NCI-H345 (cell line): ENCODE measurements at regions not wholly inside any gene's neighbourhood (a gene's known extent, or its start where the extent isn't known, plus 50 kb on each side); places are given as distances from the start of the nearest gene placed in this dataset.

Experiments
- DNase-seq: peaks from one replicate; lab custom pipeline; 2025; lab: John Stamatoyannopoulos, UW

GRCh38 chr4:146998157-146998556, 52.5 kb upstream of the TTC29 start:
- DNase-seq = no peak

GRCh38 chr4:147003956-147004809, 58.5 kb upstream of the TTC29 start:
- DNase-seq = no peak

GRCh38 chr4:147006229-147006628, 60.6 kb upstream of the TTC29 start:
- DNase-seq = no peak

- no peak for DNase-seq
Observed at GRCh38 chr4:147009875-147010274, 64.2 kb upstream of the TTC29 start.

GRCh38 chr4:147011411-147011810, 65.7 kb upstream of the TTC29 start:
- no peak for DNase-seq

- no peak for DNase-seq
Observed at GRCh38 chr4:147012059-147012707, 66.5 kb upstream of the TTC29 start.

- DNase-seq = no peak
Observed at GRCh38 chr4:147014946-147015345, 69.3 kb upstream of the TTC29 start.

- DNase-seq = no peak
Observed at GRCh38 chr4:147015491-147015890, 69.8 kb upstream of the TTC29 start.

GRCh38 chr4:147017081-147017480, 71.4 kb upstream of the TTC29 start:
- DNase-seq = no peak

- peak; percentile 5 for DNase-seq
Observed at GRCh38 chr4:147019091-147019490, 73.4 kb upstream of the TTC29 start.

- no peak for DNase-seq
Observed at GRCh38 chr4:147020456-147020855, 74.8 kb upstream of the TTC29 start.

GRCh38 chr4:147025042-147025441, 79.4 kb upstream of the TTC29 start:
- no peak for DNase-seq

- peak; percentile 24 for DNase-seq
Observed at GRCh38 chr4:147029296-147029695, 83.6 kb upstream of the TTC29 start.

GRCh38 chr4:147034372-147034771, 88.7 kb upstream of the TTC29 start:
- DNase-seq = no peak

GRCh38 chr4:147037069-147037468, 91.4 kb upstream of the TTC29 start:
- no peak for DNase-seq

- no peak for DNase-seq
Observed at GRCh38 chr4:147039976-147040575, 94.4 kb upstream of the TTC29 start.

- DNase-seq = no peak
Observed at GRCh38 chr4:147040874-147041273, 95.2 kb upstream of the TTC29 start.

- no peak for DNase-seq
Observed at GRCh38 chr4:147041376-147041775, 95.7 kb upstream of the TTC29 start.

GRCh38 chr4:147042046-147042445, 96.4 kb upstream of the TTC29 start:
- DNase-seq = no peak

GRCh38 chr4:147044241-147044640, 98.6 kb upstream of the TTC29 start:
- DNase-seq = peak; percentile 1

- no peak for DNase-seq
Observed at GRCh38 chr4:147049946-147050345, 104.3 kb upstream of the TTC29 start.

- no peak for DNase-seq
Observed at GRCh38 chr4:147050356-147050765, 104.7 kb upstream of the TTC29 start.

- no peak for DNase-seq
Observed at GRCh38 chr4:147052361-147052760, 106.7 kb upstream of the TTC29 start.
